GM12872 (cell line): ENCODE measurements at regions not wholly inside any gene's neighbourhood (a gene's known extent, or its start where the extent isn't known, plus 50 kb on each side); places are given as distances from the start of the nearest gene placed in this dataset.

Experiments
- CTCF ChIP-seq: IDR thresholded peaks from 3 replicates; pipeline ENCODE4 v1.5.1; 2011; ENCODE audit warnings: low read depth, mild to moderate bottlenecking, low read length, moderate library complexity; ENCODE audit not compliant: insufficient read depth

GRCh38 chr4:10951306-10951705 lies 266.7 kb upstream of the CLNK start:
- TF ChIP-seq CTCF = no peak

- TF ChIP-seq CTCF = no peak
Observed at GRCh38 chr4:10949039-10949733, 264.6 kb upstream of the CLNK start.

DNA sequence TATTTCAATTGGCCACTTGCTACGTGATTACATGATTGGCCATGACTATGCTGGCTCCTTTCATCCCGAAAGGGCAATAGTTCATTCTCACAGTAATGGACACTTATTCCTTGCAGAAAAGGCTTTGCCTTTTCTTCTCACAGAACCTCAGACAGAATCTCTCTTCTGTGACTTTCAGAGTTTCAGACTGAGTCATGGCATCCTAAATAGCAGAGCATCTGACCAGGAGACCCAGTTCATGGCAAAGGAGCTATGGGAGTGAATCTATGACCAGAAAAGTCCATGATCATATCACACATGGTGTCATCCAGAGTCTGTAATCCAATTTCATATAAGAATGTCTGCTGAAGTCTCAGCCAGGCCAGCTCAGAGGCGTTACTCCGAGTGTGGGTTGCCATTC lies 263.3 kb upstream of the CLNK start:
- no peak for TF ChIP-seq CTCF

- no peak for TF ChIP-seq CTCF
Observed at GRCh38 chr4:10944321-10944720, 259.8 kb upstream of the CLNK start.

DNA sequence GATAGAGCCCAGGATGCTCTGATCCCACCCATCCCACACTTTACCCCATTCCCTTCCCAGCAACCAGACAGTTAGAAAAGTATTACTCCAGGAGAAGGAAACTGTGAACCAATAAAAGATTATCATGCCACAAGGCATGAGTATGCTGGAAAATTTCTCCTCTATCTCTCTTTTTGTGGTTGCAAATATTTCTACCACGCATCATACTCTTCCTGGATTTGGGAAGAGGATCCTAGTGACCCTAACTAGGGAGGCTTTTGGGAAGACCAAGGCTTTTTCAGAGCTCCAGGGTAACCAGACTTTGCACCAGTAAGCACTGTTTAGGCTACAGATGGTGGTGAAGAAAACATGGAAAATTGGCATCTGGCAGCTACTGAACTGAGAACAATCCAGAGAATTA lies 257.6 kb upstream of the CLNK start:
- TF ChIP-seq CTCF = no peak

DNA sequence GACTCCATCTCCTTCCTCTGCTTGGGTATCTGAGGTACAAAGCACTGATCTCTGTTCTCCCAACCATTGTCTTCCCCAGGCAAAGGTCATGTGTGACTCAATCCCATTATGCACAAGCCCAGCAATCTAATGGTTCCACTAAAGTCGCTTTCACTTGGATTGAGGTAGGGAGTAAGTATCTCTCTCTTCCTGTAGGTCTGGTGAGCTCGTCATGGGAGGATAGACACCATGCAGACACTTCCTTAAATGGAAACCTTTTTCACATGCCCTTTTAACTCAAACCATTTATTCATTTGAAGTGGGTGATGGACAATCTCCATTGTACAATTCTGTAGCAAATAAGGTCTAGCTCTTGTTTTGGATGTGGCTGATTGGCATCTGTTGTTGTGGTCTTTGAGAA lies 245.2 kb upstream of the CLNK start:
- no peak for TF ChIP-seq CTCF

- TF ChIP-seq CTCF = no peak
Observed at GRCh38 chr4:10925996-10926395, 241.4 kb upstream of the CLNK start.
